IPS-20b (cell line): ENCODE measurements at regions not wholly inside any gene's neighbourhood (a gene's known extent, or its start where the extent isn't known, plus 50 kb on each side); places are given as distances from the start of the nearest gene placed in this dataset.

Experiments used
- H3K27ac ChIP-seq: one replicate; pipeline ENCODE4 v1.5.1; 2013; ENCODE audit warnings: low read length
- H3K27me3 ChIP-seq: 2 replicates; pipeline ENCODE4 v1.6.1; 2013; ENCODE audit warnings: mild to moderate bottlenecking, low read length, inconsistent platforms; ENCODE audit not compliant: insufficient read depth
- H3K36me3 ChIP-seq: 2 replicates; pipeline ENCODE4 v1.6.1; 2013; ENCODE audit warnings: low read depth, mild to moderate bottlenecking, inconsistent platforms, low read length, moderate library complexity; ENCODE audit not compliant: insufficient read depth
- H3K4me1 ChIP-seq: 2 replicates; pipeline ENCODE4 v1.6.1; 2013; ENCODE audit warnings: mild to moderate bottlenecking, control low read depth, inconsistent platforms, low read length, moderate library complexity; ENCODE audit not compliant: insufficient read depth
- H3K4me3 ChIP-seq: 2 replicates; pipeline ENCODE4 v1.5.1; 2013; ENCODE audit warnings: mild to moderate bottlenecking, low read length, inconsistent platforms
- H3K9ac ChIP-seq: 2 replicates; pipeline ENCODE4 v1.6.1; 2013; ENCODE audit warnings: low read depth, mild to moderate bottlenecking, inconsistent platforms, low read length, moderate library complexity
- H3K9me3 ChIP-seq: 2 replicates; pipeline ENCODE4 v1.6.1; 2013; ENCODE audit warnings: mild to moderate bottlenecking, low read depth, low read length, inconsistent platforms; ENCODE audit not compliant: insufficient read depth

DNA sequence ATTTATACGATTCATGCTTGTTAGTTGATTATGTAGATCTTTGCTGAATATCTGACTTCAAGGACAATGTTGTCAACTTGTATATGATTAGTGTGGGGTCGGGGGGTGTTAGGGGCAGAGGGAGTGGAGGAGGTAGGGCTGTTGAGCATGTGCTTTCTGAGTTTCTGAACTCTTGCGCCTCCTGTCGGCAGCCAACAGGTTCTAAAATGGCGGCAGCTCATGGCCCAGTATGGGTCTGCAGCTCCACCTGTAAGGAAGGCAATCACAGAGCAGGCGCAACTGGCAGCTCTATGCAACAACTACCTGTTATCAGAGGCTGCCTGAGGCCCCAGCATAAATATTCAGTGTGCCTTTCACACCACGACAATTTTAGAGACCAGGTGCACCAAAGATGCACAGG, 205.8 kb upstream of the PLXNA2 start:
- Histone ChIP-seq H3K4me3 (no peak overlapping the region), H3K36me3 (no peaks in the 10 kb centered on the region), H3K9me3 (no peaks in the 10 kb centered on the region), H3K27me3 (no peaks in the 10 kb centered on the region), H3K27ac (no peak overlapping the region), H3K9ac (no peak overlapping the region), H3K4me1 (peaks cover 9% of the 10 kb centered on the region)

GRCh38 chr1:208450958-208451357, 206.8 kb upstream of the PLXNA2 start:
- no peak overlapping the region for H3K27ac ChIP-seq
- H3K4me1 ChIP-seq, result peaks cover 14% of the 10 kb centered on the region
- H3K4me3 ChIP-seq, result no peak overlapping the region
- no peaks in the 10 kb centered on the region for H3K9me3 ChIP-seq
- no peaks in the 10 kb centered on the region for H3K36me3 ChIP-seq
- no peaks in the 10 kb centered on the region for H3K27me3 ChIP-seq
- H3K9ac ChIP-seq, result no peak overlapping the region

DNA sequence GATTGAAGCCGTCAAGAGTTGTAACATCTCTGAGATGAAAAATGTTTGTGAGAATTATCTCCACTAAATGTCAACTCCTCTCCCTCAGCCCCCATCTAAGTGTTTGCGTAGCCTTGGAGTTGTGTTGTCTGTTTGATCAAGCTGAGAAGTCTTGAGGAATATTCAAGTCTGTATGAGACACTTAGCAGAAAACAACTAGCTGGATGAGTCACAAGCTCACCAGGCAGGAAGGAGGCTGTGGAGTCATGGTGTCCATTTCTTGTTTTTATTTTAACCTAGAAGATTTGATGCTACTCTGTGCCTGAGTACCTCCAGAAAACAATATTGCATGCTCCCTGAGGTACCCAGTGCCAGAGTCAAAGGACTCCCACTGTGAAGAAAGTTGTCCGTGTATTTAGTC, 211.6 kb upstream of the PLXNA2 start:
- Histone ChIP-seq H3K9ac (no peak overlapping the region), H3K4me1 (peaks cover 8% of the 10 kb centered on the region), H3K27me3 (no peaks in the 10 kb centered on the region), H3K27ac (no peak overlapping the region), H3K36me3 (no peaks in the 10 kb centered on the region), H3K9me3 (no peaks in the 10 kb centered on the region), H3K4me3 (no peak overlapping the region)

- Histone ChIP-seq H3K9me3 (no peaks in the 10 kb centered on the region), H3K9ac (no peak overlapping the region), H3K36me3 (no peaks in the 10 kb centered on the region), H3K4me3 (no peak overlapping the region), H3K27ac (no peak overlapping the region), H3K27me3 (no peaks in the 10 kb centered on the region), H3K4me1 (peaks cover 8% of the 10 kb centered on the region)
Observed at GRCh38 chr1:208456487-208456886, 212.3 kb upstream of the PLXNA2 start.

GRCh38 chr1:208460823-208461222, 216.6 kb upstream of the PLXNA2 start:
- Histone ChIP-seq H3K27ac (no peak overlapping the region), H3K9ac (no peak overlapping the region), H3K9me3 (no peaks in the 10 kb centered on the region), H3K4me3 (no peak overlapping the region), H3K4me1 (peaks cover 5% of the 10 kb centered on the region), H3K36me3 (no peaks in the 10 kb centered on the region), H3K27me3 (no peaks in the 10 kb centered on the region; the same call in 1 of the 2 replicates)

- no peaks in the 10 kb centered on the region; the same call in 1 of the 2 replicates for H3K27me3 ChIP-seq
- no peak overlapping the region for H3K9ac ChIP-seq
- no peak overlapping the region for H3K27ac ChIP-seq
- no peaks in the 10 kb centered on the region for H3K9me3 ChIP-seq
- H3K4me1 ChIP-seq, result no peaks in the 10 kb centered on the region
- H3K4me3 ChIP-seq, result no peak overlapping the region
- no peaks in the 10 kb centered on the region for H3K36me3 ChIP-seq
Observed at GRCh38 chr1:208461680-208462079, 217.5 kb upstream of the PLXNA2 start.

- H3K4me1 ChIP-seq, result no peaks in the 10 kb centered on the region
- no peaks in the 10 kb centered on the region; the same call in 1 of the 2 replicates for H3K27me3 ChIP-seq
- no peak overlapping the region for H3K9ac ChIP-seq
- H3K4me3 ChIP-seq, result no peak overlapping the region
- no peak overlapping the region for H3K27ac ChIP-seq
- no peaks in the 10 kb centered on the region for H3K36me3 ChIP-seq
- no peaks in the 10 kb centered on the region for H3K9me3 ChIP-seq
Observed at GRCh38 chr1:208462761-208463160, 218.6 kb upstream of the PLXNA2 start.

- Histone ChIP-seq H3K4me1 (no peaks in the 10 kb centered on the region), H3K9me3 (no peaks in the 10 kb centered on the region), H3K36me3 (no peaks in the 10 kb centered on the region), H3K4me3 (no peak overlapping the region), H3K27ac (no peak overlapping the region), H3K9ac (no peak overlapping the region), H3K27me3 (no peaks in the 10 kb centered on the region; the same call in 1 of the 2 replicates)
Observed at GRCh38 chr1:208465266-208465665, 221.1 kb upstream of the PLXNA2 start.

GRCh38 chr1:208465786-208466590, 221.8 kb upstream of the PLXNA2 start:
- no peak overlapping the region for H3K9ac ChIP-seq
- H3K27me3 ChIP-seq, result no peaks in the 10 kb centered on the region; the same call in 1 of the 2 replicates
- H3K4me1 ChIP-seq, result no peaks in the 10 kb centered on the region
- no peaks in the 10 kb centered on the region for H3K36me3 ChIP-seq
- no peak overlapping the region for H3K4me3 ChIP-seq
- no peak overlapping the region for H3K27ac ChIP-seq
- no peaks in the 10 kb centered on the region for H3K9me3 ChIP-seq

- Histone ChIP-seq H3K4me1 (no peaks in the 10 kb centered on the region), H3K9ac (no peak overlapping the region), H3K36me3 (no peaks in the 10 kb centered on the region), H3K27ac (no peak overlapping the region), H3K9me3 (no peaks in the 10 kb centered on the region), H3K27me3 (no peaks in the 10 kb centered on the region; the same call in 1 of the 2 replicates), H3K4me3 (no peak overlapping the region)
Observed at GRCh38 chr1:208467151-208467780, 223.1 kb upstream of the PLXNA2 start.

- H3K4me3 ChIP-seq, result no peak overlapping the region
- no peaks in the 10 kb centered on the region for H3K27me3 ChIP-seq
- H3K4me1 ChIP-seq, result peaks cover 8% of the 10 kb centered on the region
- no peaks in the 10 kb centered on the region for H3K9me3 ChIP-seq
- H3K27ac ChIP-seq, result no peak overlapping the region
- H3K9ac ChIP-seq, result no peak overlapping the region
- H3K36me3 ChIP-seq, result no peaks in the 10 kb centered on the region
Observed at GRCh38 chr1:208475449-208475848, 231.3 kb upstream of the PLXNA2 start.
